ENCODE measurements at regions not wholly inside any gene's neighbourhood (a gene's known extent, or its start where the extent isn't known, plus 50 kb on each side); places are given as distances from the start of the nearest gene placed in this dataset.

DNA sequence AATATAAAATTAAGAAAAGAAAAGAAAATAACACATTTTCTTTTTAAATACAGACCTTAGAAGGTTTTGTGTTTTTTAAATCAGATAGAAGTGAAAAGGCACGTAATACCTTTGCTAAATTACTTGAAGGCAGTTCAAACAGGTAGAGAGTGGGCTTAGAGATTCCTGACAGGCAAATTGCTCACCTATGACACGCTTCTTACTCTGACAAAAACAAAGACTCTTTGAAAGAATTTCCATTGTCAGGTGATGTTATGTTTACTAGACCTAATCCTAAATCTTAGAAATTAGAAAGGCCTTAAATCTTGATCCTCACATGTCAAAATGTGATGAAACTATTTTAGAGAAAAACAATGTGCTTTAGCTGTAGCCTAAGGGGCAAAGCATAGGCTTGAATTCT is 522.9 kb downstream of the SOX11 start:
- Histone ChIP-seq H3K27ac (no peak overlapping the region), H3K4me3 (no peak overlapping the region), H3K27me3 (no peaks in the 10 kb centered on the region), H3K9me3 (no peaks in the 10 kb centered on the region), H3K4me1 (peaks cover 0 to 7% (median 0%) of the 10 kb centered on the region in 3 donors), H3K36me3 (no peaks in the 10 kb centered on the region)
- intact Hi-C loops (cut with DNase I) = no loop called here
- no peak for ATAC-seq
- WGBS, 2 donors = 76 to 80% methylated on average over 2 of the region's 2 CpGs
- TF ChIP-seq, protein P1, sequence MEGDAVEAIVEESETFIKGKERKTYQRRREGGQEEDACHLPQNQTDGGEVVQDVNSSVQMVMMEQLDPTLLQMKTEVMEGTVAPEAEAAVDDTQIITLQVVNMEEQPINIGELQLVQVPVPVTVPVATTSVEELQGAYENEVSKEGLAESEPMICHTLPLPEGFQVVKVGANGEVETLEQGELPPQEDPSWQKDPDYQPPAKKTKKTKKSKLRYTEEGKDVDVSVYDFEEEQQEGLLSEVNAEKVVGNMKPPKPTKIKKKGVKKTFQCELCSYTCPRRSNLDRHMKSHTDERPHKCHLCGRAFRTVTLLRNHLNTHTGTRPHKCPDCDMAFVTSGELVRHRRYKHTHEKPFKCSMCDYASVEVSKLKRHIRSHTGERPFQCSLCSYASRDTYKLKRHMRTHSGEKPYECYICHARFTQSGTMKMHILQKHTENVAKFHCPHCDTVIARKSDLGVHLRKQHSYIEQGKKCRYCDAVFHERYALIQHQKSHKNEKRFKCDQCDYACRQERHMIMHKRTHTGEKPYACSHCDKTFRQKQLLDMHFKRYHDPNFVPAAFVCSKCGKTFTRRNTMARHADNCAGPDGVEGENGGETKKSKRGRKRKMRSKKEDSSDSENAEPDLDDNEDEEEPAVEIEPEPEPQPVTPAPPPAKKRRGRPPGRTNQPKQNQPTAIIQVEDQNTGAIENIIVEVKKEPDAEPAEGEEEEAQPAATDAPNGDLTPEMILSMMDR (IDR thresholded peaks at IDR 0.05) = no peak
- no peak for FAIRE-seq
- DNase-seq = no peak

DNA sequence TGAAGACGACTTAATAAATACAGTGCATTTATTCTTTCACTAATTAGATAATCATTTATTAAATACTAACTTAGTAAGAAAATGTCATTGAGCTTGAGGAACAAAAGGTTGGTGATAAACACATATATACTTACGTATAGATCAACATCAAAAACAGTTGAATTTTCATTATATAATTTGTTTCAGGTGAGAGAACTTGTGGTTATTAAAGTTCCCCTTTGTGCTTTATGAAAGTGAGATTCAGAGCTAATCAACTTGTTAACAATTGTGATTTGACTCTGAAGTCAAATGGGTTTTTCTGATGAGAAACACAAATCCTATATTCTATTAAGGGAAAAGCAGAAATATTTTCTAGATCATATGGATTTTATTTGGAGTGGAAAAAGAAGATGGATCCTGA is 524.0 kb downstream of the SOX11 start:
- intact Hi-C loops (cut with DNase I) = no loop called here
- H3K4me3 ChIP-seq = no peak overlapping the region
- TF ChIP-seq, protein P1 (IDR thresholded peaks at IDR 0.05) = no peak
- no peaks in the 10 kb centered on the region for H3K27me3 ChIP-seq
- H3K9me3 ChIP-seq = no peaks in the 10 kb centered on the region
- H3K4me1 ChIP-seq = peaks cover 0 to 7% (median 0%) of the 10 kb centered on the region in 3 donors
- WGBS, 2 donors = 79 to 81% methylated on average over 2 of the region's 2 CpGs
- H3K27ac ChIP-seq = no peak overlapping the region
- DNase-seq (no peak), ATAC-seq (no peak), FAIRE-seq (no peak)
- no peaks in the 10 kb centered on the region for H3K36me3 ChIP-seq

DNA sequence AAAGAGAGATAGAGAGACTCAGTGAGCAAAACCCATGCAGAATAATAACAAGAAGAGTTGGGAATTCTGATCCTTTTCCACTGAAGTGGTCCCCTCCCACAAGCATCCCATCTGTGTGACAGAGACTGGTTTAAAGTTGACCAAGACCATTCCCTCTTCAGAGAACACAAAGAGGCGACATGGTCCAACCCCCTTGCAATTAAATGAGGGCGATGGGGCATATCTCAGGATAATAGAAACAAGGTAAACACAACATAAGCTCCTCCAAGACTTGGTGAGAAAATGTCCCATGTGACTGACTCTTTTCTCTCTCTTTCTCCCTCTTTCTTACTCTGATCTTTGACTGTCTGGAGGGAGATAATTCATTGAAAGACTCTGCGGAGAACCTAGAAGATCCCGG is 526.7 kb downstream of the SOX11 start:
- DNase-seq (no peak), ATAC-seq (no peak), FAIRE-seq (no peak)
- Histone ChIP-seq H3K27ac (no peak overlapping the region), H3K4me3 (no peak overlapping the region), H3K4me1 (peaks cover 0 to 7% (median 0%) of the 10 kb centered on the region in 3 donors), H3K9me3 (no peaks in the 10 kb centered on the region), H3K36me3 (no peaks in the 10 kb centered on the region), H3K27me3 (no peaks in the 10 kb centered on the region)
- WGBS, 2 donors = 77 to 94% methylated on average over 4 of the region's 4 CpGs
- intact Hi-C loops (cut with DNase I) = no loop called here
- TF ChIP-seq, protein P1 (IDR thresholded peaks at IDR 0.05) = no peak

DNA sequence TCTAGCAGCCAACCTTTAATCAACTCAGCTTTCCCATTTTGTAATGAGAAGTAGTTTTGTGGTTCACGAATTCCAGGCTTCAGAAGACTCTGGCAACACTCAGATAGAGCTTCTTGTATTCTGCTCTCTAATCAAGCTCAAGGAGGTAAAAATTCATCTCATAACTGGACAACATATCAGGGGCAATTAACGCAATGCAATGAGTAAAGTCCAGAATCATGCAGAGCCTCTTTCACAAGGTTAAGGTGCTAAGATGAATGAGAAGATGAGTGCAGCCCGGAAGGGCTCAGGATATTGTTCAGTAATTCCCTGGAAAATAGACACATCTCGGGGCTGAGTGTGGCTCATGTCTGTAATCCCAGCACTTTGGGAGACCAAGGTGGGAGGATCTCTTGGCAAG is 527.7 kb downstream of the SOX11 start:
- no peaks in the 10 kb centered on the region for H3K9me3 ChIP-seq
- H3K36me3 ChIP-seq = no peaks in the 10 kb centered on the region
- no peak overlapping the region for H3K27ac ChIP-seq
- WGBS, 2 donors = 88 to 90% methylated on average over 4 of the region's 4 CpGs
- TF ChIP-seq, protein P1 (IDR thresholded peaks at IDR 0.05) = no peak
- H3K4me3 ChIP-seq = no peak overlapping the region
- no peaks in the 10 kb centered on the region for H3K27me3 ChIP-seq
- intact Hi-C loops (cut with DNase I) = no loop called here
- no peak for ATAC-seq
- no peak for DNase-seq
- FAIRE-seq = no peak
- peaks cover 0 to 7% (median 0%) of the 10 kb centered on the region in 3 donors for H3K4me1 ChIP-seq

DNA sequence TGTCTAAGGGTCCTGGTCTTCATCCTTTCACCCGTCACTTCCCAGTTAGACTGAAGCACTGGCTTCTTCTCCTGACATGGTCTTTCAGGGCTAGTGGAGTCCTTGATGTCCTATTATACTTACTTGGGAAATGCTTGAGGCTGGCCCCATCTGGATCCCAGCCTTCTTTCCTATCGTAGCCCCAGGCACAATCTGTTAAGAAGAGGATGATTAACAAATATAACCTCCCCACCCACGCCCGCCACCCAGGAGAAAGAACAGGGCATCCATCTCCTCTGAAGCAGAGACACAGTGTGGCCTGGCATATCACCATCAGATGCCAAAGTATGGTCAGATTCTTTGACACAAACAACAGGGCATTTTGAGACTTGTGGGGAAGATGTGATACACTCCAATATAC is 530.1 kb downstream of the SOX11 start:
- FAIRE-seq (no peak), ATAC-seq (no peak), DNase-seq (no peak)
- Histone ChIP-seq H3K36me3 (no peaks in the 10 kb centered on the region), H3K27me3 (no peaks in the 10 kb centered on the region), H3K9me3 (no peaks in the 10 kb centered on the region), H3K27ac (no peak overlapping the region), H3K4me1 (no peaks in the 10 kb centered on the region), H3K4me3 (no peak overlapping the region)
- TF ChIP-seq, protein P1 (IDR thresholded peaks at IDR 0.05) = no peak
- 89 to 90% methylated on average over 4 of the region's 4 CpGs for WGBS, 2 donors
- intact Hi-C loops (cut with DNase I) = no loop called here

Measured in pancreas (tissue), 10 donors.